Smooth muscle cell (in vitro differentiated cells): ENCODE measurements at regions not wholly inside any gene's neighbourhood (a gene's known extent, or its start where the extent isn't known, plus 50 kb on each side); places are given as distances from the start of the nearest gene placed in this dataset.

Source experiments
- DNase-seq: peaks from one replicate; lab custom pipeline; 2025; ENCODE audit not compliant: unreplicated experiment; lab: John Stamatoyannopoulos, UW
- H2AFZ ChIP-seq: fragments of 200-600 bp; sonication (generic); 2 replicates; pipeline ENCODE4 v1.6.0; 2016; ENCODE audit warnings: antibody characterized with exemption, low read depth, mild to moderate bottlenecking
- H3F3A ChIP-seq: fragments of 200-600 bp; sonication (generic); 2 replicates; pipeline ENCODE4 v1.6.0; 2017; ENCODE audit warnings: antibody characterized with exemption, low read depth
- H3K27ac ChIP-seq: fragments of 200-600 bp; sonication (generic); 2 replicates; pipeline ENCODE4 v1.5.1; 2016; ENCODE audit warnings: low read depth, mild to moderate bottlenecking
- H3K27me3 ChIP-seq: fragments of 200-600 bp; sonication (generic); 2 replicates; pipeline ENCODE4 v1.6.1; 2016; ENCODE audit warnings: low read depth, mild to moderate bottlenecking
- H3K36me3 ChIP-seq: fragments of 200-600 bp; sonication (generic); 2 replicates; pipeline ENCODE4 v1.5.1; 2016; ENCODE audit warnings: low read depth
- H3K4me1 ChIP-seq: fragments of 200-600 bp; sonication (generic); 2 replicates; pipeline ENCODE4 v1.5.1; 2016; ENCODE audit warnings: low read depth
- H3K4me2 ChIP-seq: fragments of 200-600 bp; sonication (generic); 2 replicates; pipeline ENCODE4 v1.6.0; 2016; ENCODE audit warnings: mild to moderate bottlenecking
- H3K4me3 ChIP-seq: fragments of 200-600 bp; sonication (generic); 2 replicates; pipeline ENCODE4 v1.5.1; 2016; ENCODE audit warnings: mild to moderate bottlenecking
- H3K79me2 ChIP-seq: fragments of 200-600 bp; sonication (generic); 2 replicates; pipeline ENCODE4 v1.6.0; 2016; ENCODE audit warnings: low read depth, mild to moderate bottlenecking
- H3K9ac ChIP-seq: fragments of 200-600 bp; sonication (generic); 2 replicates; pipeline ENCODE4 v1.6.0; 2016; ENCODE audit warnings: low read depth
- H3K9me3 ChIP-seq: fragments of 200-600 bp; sonication (generic); replicated peaks from 2 replicates; pipeline ENCODE4 v1.5.1; 2016; ENCODE audit warnings: low read depth
- H4K20me1 ChIP-seq: fragments of 200-600 bp; sonication (generic); 2 replicates; pipeline ENCODE4 v1.6.0; 2016; ENCODE audit warnings: low read depth
- WGBS: methylation state at CpG from one replicate; pipeline ENCODE4 v1.1.7; 2016; ENCODE audit warnings: low lambda C conversion rate; 5-methylcytosine and 5-hydroxymethylcytosine counted together
- TF ChIP-seq, protein P1 (sequence below): fragments of 200-600 bp; sonication (generic); IDR thresholded peaks from 2 replicates; pipeline ENCODE4 v1.5.1; 2017; ENCODE audit warnings: borderline replicate concordance, mild to moderate bottlenecking, antibody characterized with exemption; ENCODE audit not compliant: insufficient read depth, poor library complexity, severe bottlenecking

DNA sequence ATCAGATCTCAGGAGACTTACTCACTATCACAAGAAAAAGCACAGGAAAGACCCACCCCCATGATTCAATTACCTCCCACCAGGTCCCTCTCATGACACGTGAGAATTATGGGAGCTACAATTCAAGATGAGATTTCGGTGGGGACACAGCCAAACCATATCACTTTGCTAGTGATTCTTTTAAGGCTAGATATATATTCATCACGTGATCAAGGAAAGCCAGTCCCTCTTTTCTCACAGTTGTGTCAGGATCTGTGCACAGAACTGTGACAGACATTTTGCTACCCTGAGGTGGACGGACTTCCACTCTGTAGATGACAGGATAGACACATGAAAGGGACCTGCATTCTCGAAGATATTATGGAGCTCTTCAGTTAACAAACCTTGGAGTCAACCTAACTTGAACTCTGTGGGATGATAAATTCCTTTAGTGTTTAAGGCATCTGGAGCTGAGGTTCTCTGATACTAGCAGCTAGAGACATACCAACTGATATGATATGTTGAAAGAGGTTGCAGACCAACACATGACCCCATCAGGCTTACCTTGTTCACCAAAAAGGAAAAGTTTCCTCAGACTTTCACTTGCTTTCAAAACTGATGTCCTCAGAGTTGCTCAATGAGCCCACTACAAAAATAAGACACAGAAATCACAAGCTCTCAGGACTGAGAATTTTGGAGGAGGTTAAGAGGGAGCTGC lies 66.3 kb upstream of the SCG2 start:
- Histone ChIP-seq H2AFZ (no peak overlapping the region), H3K27me3 (no peaks in the 10 kb centered on the region), H3K27ac (no peak overlapping the region), H3F3A (no peaks in the 10 kb centered on the region), H3K9me3 (no peaks in the 10 kb centered on the region), H3K4me3 (no peak overlapping the region), H3K9ac (no peak overlapping the region), H3K79me2 (no peaks in the 10 kb centered on the region), H4K20me1 (no peaks in the 10 kb centered on the region), H3K36me3 (no peaks in the 10 kb centered on the region), H3K4me2 (no peak overlapping the region), H3K4me1 (no peaks in the 10 kb centered on the region)
- TF ChIP-seq, protein P1, sequence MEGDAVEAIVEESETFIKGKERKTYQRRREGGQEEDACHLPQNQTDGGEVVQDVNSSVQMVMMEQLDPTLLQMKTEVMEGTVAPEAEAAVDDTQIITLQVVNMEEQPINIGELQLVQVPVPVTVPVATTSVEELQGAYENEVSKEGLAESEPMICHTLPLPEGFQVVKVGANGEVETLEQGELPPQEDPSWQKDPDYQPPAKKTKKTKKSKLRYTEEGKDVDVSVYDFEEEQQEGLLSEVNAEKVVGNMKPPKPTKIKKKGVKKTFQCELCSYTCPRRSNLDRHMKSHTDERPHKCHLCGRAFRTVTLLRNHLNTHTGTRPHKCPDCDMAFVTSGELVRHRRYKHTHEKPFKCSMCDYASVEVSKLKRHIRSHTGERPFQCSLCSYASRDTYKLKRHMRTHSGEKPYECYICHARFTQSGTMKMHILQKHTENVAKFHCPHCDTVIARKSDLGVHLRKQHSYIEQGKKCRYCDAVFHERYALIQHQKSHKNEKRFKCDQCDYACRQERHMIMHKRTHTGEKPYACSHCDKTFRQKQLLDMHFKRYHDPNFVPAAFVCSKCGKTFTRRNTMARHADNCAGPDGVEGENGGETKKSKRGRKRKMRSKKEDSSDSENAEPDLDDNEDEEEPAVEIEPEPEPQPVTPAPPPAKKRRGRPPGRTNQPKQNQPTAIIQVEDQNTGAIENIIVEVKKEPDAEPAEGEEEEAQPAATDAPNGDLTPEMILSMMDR, result no peak
- WGBS, result 79% methylated on average over 5 of the region's 5 CpGs
- no peak for DNase-seq

DNA sequence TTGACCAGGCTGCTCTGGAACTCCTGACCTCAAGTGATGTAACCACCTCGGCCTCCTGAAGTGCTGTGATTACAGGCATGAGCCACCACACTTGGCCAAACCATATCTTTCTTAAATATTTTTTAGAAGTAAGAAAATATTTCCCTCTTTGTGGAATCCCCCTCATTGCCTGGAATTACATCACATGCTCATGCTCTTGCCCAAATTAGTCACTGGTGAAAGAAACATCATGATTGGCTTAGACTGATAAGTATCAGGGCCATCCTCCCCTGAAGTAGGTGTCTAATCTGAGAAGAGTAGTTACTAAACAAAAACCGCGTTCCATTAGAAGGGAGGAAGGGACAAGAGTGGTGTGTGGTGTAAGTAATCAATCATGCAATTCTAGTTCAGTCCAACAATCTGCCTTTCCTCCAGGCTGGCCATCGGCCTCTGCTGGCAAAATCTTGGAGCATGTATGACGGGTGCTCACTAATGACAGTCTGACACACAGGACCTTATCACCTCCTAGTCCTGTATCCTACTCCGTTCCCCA lies 52.3 kb upstream of the SCG2 start:
- TF ChIP-seq, protein P1, result no peak
- no peak overlapping the region for H3K4me2 ChIP-seq
- H3K4me1 ChIP-seq, result peaks cover 4% of the 10 kb centered on the region
- WGBS, result 90% methylated on average over 6 of the region's 6 CpGs
- no peaks in the 10 kb centered on the region for H3K36me3 ChIP-seq
- no peak overlapping the region for H3K27ac ChIP-seq
- H3K4me3 ChIP-seq, result no peak overlapping the region
- no peaks in the 10 kb centered on the region for H3K79me2 ChIP-seq
- H3F3A ChIP-seq, result no peaks in the 10 kb centered on the region
- no peaks in the 10 kb centered on the region for H3K9me3 ChIP-seq
- H2AFZ ChIP-seq, result no peak overlapping the region
- H3K9ac ChIP-seq, result no peak overlapping the region
- DNase-seq, result no peak
- no peaks in the 10 kb centered on the region for H3K27me3 ChIP-seq
- H4K20me1 ChIP-seq, result no peaks in the 10 kb centered on the region

DNA sequence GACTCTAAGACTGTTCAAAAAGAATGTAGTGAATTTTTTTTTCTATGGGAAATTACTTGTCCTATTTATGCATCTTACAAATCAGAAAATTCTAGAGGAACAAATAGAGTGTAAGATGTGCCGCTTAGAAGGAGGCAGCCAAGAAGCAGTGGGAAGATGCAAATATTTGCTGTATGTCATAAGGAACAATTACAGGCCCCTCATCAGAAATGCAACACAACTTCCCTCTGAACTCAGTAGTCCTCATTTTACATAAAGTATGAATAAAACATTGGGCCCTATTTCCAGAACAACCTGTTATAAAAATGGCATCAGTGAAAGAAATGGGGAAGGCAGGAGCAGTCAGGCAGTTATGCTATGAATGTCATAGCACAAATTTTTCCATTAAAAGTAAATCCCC lies 50.7 kb upstream of the SCG2 start:
- TF ChIP-seq, protein P1, result no peak
- Histone ChIP-seq H3K27me3 (no peaks in the 10 kb centered on the region), H3F3A (no peaks in the 10 kb centered on the region), H3K36me3 (no peaks in the 10 kb centered on the region), H4K20me1 (no peaks in the 10 kb centered on the region), H3K27ac (no peak overlapping the region), H3K9ac (no peak overlapping the region), H3K79me2 (no peaks in the 10 kb centered on the region), H3K4me2 (no peak overlapping the region), H2AFZ (no peak overlapping the region), H3K9me3 (no peaks in the 10 kb centered on the region), H3K4me1 (peaks cover 4% of the 10 kb centered on the region), H3K4me3 (no peak overlapping the region)
- 96% methylated on average over 1 of the region's 1 CpG for WGBS
- DNase-seq, result no peak

DNA sequence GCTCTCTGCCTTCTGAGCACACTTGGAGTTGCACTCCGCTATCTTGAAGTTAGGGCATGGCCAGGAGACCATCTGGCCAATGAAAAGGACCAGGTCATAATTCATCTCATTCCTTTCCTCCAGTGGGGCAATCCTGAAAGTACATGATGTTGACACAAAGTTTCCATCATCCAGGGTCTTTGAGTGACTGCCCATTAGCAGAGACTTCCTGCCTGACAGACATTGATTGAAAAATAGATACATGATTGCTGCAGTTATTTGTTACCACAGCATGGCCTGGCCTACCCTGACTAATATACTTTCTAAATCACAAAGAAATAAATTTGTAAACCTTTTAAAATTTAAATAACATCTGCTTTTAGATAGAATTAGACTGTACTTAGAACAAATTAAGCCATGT lies 50.0 kb upstream of the SCG2 start:
- H3K4me2 ChIP-seq, result no peak overlapping the region
- no peak for DNase-seq
- H3K9me3 ChIP-seq, result no peaks in the 10 kb centered on the region
- H3K4me1 ChIP-seq, result peaks cover 4% of the 10 kb centered on the region
- no peak overlapping the region for H3K27ac ChIP-seq
- TF ChIP-seq, protein P1, result no peak
- H3K36me3 ChIP-seq, result no peaks in the 10 kb centered on the region
- no peaks in the 10 kb centered on the region for H3F3A ChIP-seq
- no peak overlapping the region for H3K9ac ChIP-seq
- no peak overlapping the region for H3K4me3 ChIP-seq
- WGBS, result 100% methylated on average over 1 of the region's 1 CpG
- H3K79me2 ChIP-seq, result no peaks in the 10 kb centered on the region
- H2AFZ ChIP-seq, result no peak overlapping the region
- H4K20me1 ChIP-seq, result no peaks in the 10 kb centered on the region
- no peaks in the 10 kb centered on the region for H3K27me3 ChIP-seq
